H54 (cell line): ENCODE measurements at regions not wholly inside any gene's neighbourhood (a gene's known extent, or its start where the extent isn't known, plus 50 kb on each side); places are given as distances from the start of the nearest gene placed in this dataset.

Experiments
- DNase-seq: peaks from one replicate; pipeline ENCODE4 v3.0.0; 2011; ENCODE audit warnings: low spot score, mixed read lengths; ENCODE audit not compliant: insufficient read length
- FAIRE-seq: peaks from 3 replicates; lab custom pipeline; 2011; peaks lifted over from hg19 to GRCh38; lab: Jason Lieb, UNC
- POLR2A ChIP-seq: IDR thresholded peaks from 2 replicates; pipeline ENCODE4 v1.6.1; 2011; ENCODE audit warnings: low read depth, mild to moderate bottlenecking, low read length

GRCh38 chr19:28284389-28284788 is 928.6 kb downstream of the UQCRFS1 start:
- TF ChIP-seq POLR2A: no peak
- no peak for DNase-seq
- FAIRE-seq: no peak

- no peak for TF ChIP-seq POLR2A
- FAIRE-seq: no peak
- no peak for DNase-seq
These were observed 929.4 kb downstream of the UQCRFS1 start for GRCh38 chr19:28283592-28283991.

- TF ChIP-seq POLR2A: no peak
- no peak for FAIRE-seq
- no peak for DNase-seq
These were observed 931.3 kb downstream of the UQCRFS1 start for GRCh38 chr19:28281676-28282075.

GRCh38 chr19:28264556-28264955 is 948.4 kb downstream of the UQCRFS1 start:
- FAIRE-seq (no peak), DNase-seq (no peak)
- TF ChIP-seq POLR2A: no peak

- no peak for FAIRE-seq
- no peak for TF ChIP-seq POLR2A
- no peak for DNase-seq
These were observed 954.1 kb downstream of the UQCRFS1 start for GRCh38 chr19:28258829-28259228.

GRCh38 chr19:28257396-28257795 is 955.6 kb downstream of the UQCRFS1 start:
- FAIRE-seq: no peak

GRCh38 chr19:28247243-28247642 is 965.7 kb downstream of the UQCRFS1 start:
- DNase-seq (no peak), FAIRE-seq (no peak)
- TF ChIP-seq POLR2A: no peak

More at GRCh38 chr19:28257396-28257795, 955.6 kb downstream of the UQCRFS1 start:
- TF ChIP-seq POLR2A: no peak
- no peak for DNase-seq

GRCh38 chr19:28245937-28246336 is 967.0 kb downstream of the UQCRFS1 start:
- no peak for DNase-seq

GRCh38 chr19:28244966-28245365 is 968.0 kb downstream of the UQCRFS1 start:
- DNase-seq (no peak), FAIRE-seq (no peak)
- TF ChIP-seq POLR2A: no peak

More at GRCh38 chr19:28245937-28246336, 967.0 kb downstream of the UQCRFS1 start:
- TF ChIP-seq POLR2A: no peak
- no peak for FAIRE-seq

GRCh38 chr19:28242317-28242927 is 970.5 kb downstream of the UQCRFS1 start:
- peak; percentile 31 for DNase-seq
- TF ChIP-seq POLR2A: no peak
- no peak for FAIRE-seq

- DNase-seq: no peak
- FAIRE-seq: no peak
- TF ChIP-seq POLR2A: no peak
These were observed 973.7 kb downstream of the UQCRFS1 start for GRCh38 chr19:28239270-28239669.

GRCh38 chr19:28238270-28238820 is 974.6 kb downstream of the UQCRFS1 start:
- no peak for DNase-seq
- no peak for FAIRE-seq
- no peak for TF ChIP-seq POLR2A

- DNase-seq (no peak), FAIRE-seq (no peak)
- no peak for TF ChIP-seq POLR2A
These were observed 977.3 kb downstream of the UQCRFS1 start for GRCh38 chr19:28235606-28236125.

GRCh38 chr19:28234637-28235036 is 978.3 kb downstream of the UQCRFS1 start:
- no peak for TF ChIP-seq POLR2A
- FAIRE-seq (no peak), DNase-seq (no peak)

- TF ChIP-seq POLR2A: no peak
- no peak for FAIRE-seq
- DNase-seq: no peak
These were observed 984.1 kb downstream of the UQCRFS1 start for GRCh38 chr19:28228854-28229253.
